NCI-H446 (cell line): ENCODE measurements at regions not wholly inside any gene's neighbourhood (a gene's known extent, or its start where the extent isn't known, plus 50 kb on each side); places are given as distances from the start of the nearest gene placed in this dataset.

Source experiments
- DNase-seq, 2 experiments: peaks; one replicate each; lab custom pipeline; 2025; lab: John Stamatoyannopoulos, UW

- DNase-seq: no peak
Observed at GRCh38 chr7:21086688-21087087, 300.0 kb upstream of the SP8 start.

- DNase-seq: no peak
Observed at GRCh38 chr7:21089653-21090052, 303.0 kb upstream of the SP8 start.

- no peak for DNase-seq
Observed at GRCh38 chr7:21092766-21093702, 306.3 kb upstream of the SP8 start.

GRCh38 chr7:21094589-21094988 is 307.9 kb upstream of the SP8 start:
- no peak for DNase-seq

- no peak for DNase-seq
Observed at GRCh38 chr7:21099432-21099831, 312.7 kb upstream of the SP8 start.

GRCh38 chr7:21099955-21100354 is 313.3 kb upstream of the SP8 start:
- no peak for DNase-seq

GRCh38 chr7:21101541-21101940 is 314.9 kb upstream of the SP8 start:
- no peak for DNase-seq

GRCh38 chr7:21103426-21104123 is 316.9 kb upstream of the SP8 start:
- no peak for DNase-seq

- DNase-seq: no peak
Observed at GRCh38 chr7:21104124-21104500, 317.4 kb upstream of the SP8 start.

GRCh38 chr7:21106296-21106732 is 319.6 kb upstream of the SP8 start:
- DNase-seq: no peak

GRCh38 chr7:21107101-21107500 is 320.4 kb upstream of the SP8 start:
- DNase-seq: no peak

GRCh38 chr7:21108182-21108581 is 319.7 kb upstream of the SP4 start:
- peak; percentile 54 to 86 for DNase-seq

GRCh38 chr7:21113609-21114415 is 314.1 kb upstream of the SP4 start:
- DNase-seq: no peak

- no peak for DNase-seq
Observed at GRCh38 chr7:21123586-21123985, 304.3 kb upstream of the SP4 start.

GRCh38 chr7:21125297-21125696 is 302.6 kb upstream of the SP4 start:
- no peak for DNase-seq

GRCh38 chr7:21128062-21128817 is 299.6 kb upstream of the SP4 start:
- peak; percentile 54 to 79 for DNase-seq

- DNase-seq: no peak
Observed at GRCh38 chr7:21131897-21132296, 296.0 kb upstream of the SP4 start.

- no peak for DNase-seq
Observed at GRCh38 chr7:21134631-21135030, 293.3 kb upstream of the SP4 start.

GRCh38 chr7:21135437-21135836 is 292.4 kb upstream of the SP4 start:
- DNase-seq: no peak

GRCh38 chr7:21137640-21138039 is 290.2 kb upstream of the SP4 start:
- no peak for DNase-seq

GRCh38 chr7:21140622-21141021 is 287.3 kb upstream of the SP4 start:
- no peak for DNase-seq

GRCh38 chr7:21141476-21141875 is 286.4 kb upstream of the SP4 start:
- no peak for DNase-seq
